Thyroid gland (tissue), 4 donors: ENCODE measurements at regions not wholly inside any gene's neighbourhood (a gene's known extent, or its start where the extent isn't known, plus 50 kb on each side); places are given as distances from the start of the nearest gene placed in this dataset.
"Not testable (repeated sequence)": the region's sequence is repeated elsewhere in the genome, so short reads cannot be mapped to it uniquely, and the experiment has no call there.

Experiments used
- DNase-seq, 2 donors: peaks; one replicate each; pipeline ENCODE4 v3.0.0-alpha.2; 2019
- H3K27ac ChIP-seq, 3 donors: fragments of 200-600 bp; sonication (generic); 1 replicate in 2 of 3; 2 replicates in 1 of 3; pipeline ENCODE4 v1.5.1; 2016 to 2019; ENCODE audit warnings: mild to moderate bottlenecking in 1 of 3, moderate library complexity in 1 of 3
- H3K27me3 ChIP-seq: fragments of 200-600 bp; sonication (generic); one replicate; pipeline ENCODE4 v1.5.1; 2019
- H3K36me3 ChIP-seq, 2 donors: fragments of 200-600 bp; sonication (generic); one replicate each; pipeline ENCODE4 v1.5.1; 2016 to 2019
- H3K4me1 ChIP-seq, 2 donors: fragments of 200-600 bp; sonication (generic); one replicate each; pipeline ENCODE4 v1.5.1; 2017 to 2019
- H3K4me3 ChIP-seq, 3 donors: fragments of 200-600 bp; sonication (generic); replicated peaks in 1 of 3; 1 replicate in 2 of 3; 2 replicates in 1 of 3; pipeline ENCODE4 v1.5.1; 2016; ENCODE audit warnings: mild to moderate bottlenecking in 1 of 3
- H3K9me3 ChIP-seq: fragments of 200-600 bp; sonication (generic); one replicate; pipeline ENCODE4 v1.5.1; 2017
- CTCF ChIP-seq, 6 experiments: fragments of 200-600 bp in 3 of 6; fragments of 450-650 bp in 3 of 6; sonication (generic) in 3 of 6; IDR thresholded peaks; one replicate each; pipeline ENCODE4 v1.5.1; 2016 to 2019; ENCODE audit warnings: antibody characterized with exemption in 6 of 6, mild to moderate bottlenecking in 2 of 6, inconsistent platforms in 1 of 6, moderate library complexity in 1 of 6
- POLR2A ChIP-seq, 2 donors: fragments of 450-650 bp; IDR thresholded peaks; one replicate each; pipeline ENCODE4 v1.6.1; 2017; ENCODE audit warnings: antibody characterized with exemption in 2 of 2, mild to moderate bottlenecking in 2 of 2, moderate library complexity in 1 of 2
- WGBS, 2 donors: methylation state at CpG; one replicate each; pipeline ENCODE4 v1.1.5; 2017; 5-methylcytosine and 5-hydroxymethylcytosine counted together
- intact Hi-C: fragments of 100-400 bp; cut with DNase I; formaldehyde crosslinking; loops from one replicate; pipeline ENCODE4 v1.15.1; 2023

- TF ChIP-seq CTCF (IDR thresholded peaks at IDR 0.05) (no peak), POLR2A (IDR thresholded peaks at IDR 0.05) (no peak)
- Histone ChIP-seq H3K27ac (no peak overlapping the region), H3K4me1 (no peaks in the 10 kb centered on the region), H3K9me3 (no peaks in the 10 kb centered on the region), H3K27me3 (no peaks in the 10 kb centered on the region), H3K36me3 (no peaks in the 10 kb centered on the region), H3K4me3 (no peak overlapping the region)
- DNase-seq = no peak
- intact Hi-C loops = no loop called here
- 93 to 95% methylated on average over 1 of the region's 1 CpG for WGBS, 2 donors
Observed at GRCh38 chr11:35046681-35047080, 92.3 kb upstream of the CD44 start.

DNA sequence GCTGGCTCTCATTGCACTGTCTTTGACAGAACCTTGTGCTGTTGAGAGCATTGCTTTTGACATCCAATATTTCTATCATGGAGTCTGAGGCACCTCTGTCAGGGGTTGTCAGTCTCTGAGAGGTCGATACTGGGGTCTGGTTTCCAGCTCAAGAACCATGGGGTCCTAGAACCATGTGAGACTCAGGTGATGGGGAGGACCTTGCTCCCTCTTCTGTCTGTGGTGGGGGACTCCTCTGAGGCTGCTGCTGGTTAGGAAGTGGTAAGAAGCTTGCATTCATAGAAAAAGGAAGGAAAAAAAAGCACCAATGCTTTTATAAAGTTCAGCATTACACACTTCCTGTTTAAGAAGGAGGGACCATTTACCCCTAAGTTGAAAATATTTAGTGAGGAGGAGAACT, 91.8 kb upstream of the CD44 start:
- Histone ChIP-seq H3K4me1 (no peaks in the 10 kb centered on the region), H3K36me3 (no peaks in the 10 kb centered on the region), H3K9me3 (no peaks in the 10 kb centered on the region), H3K27me3 (no peaks in the 10 kb centered on the region), H3K4me3 (no peak overlapping the region), H3K27ac (no peak overlapping the region)
- TF ChIP-seq POLR2A (IDR thresholded peaks at IDR 0.05) (no peak), CTCF (IDR thresholded peaks at IDR 0.05) (no peak)
- intact Hi-C loops = no loop called here
- 92 to 93% methylated on average over 1 of the region's 1 CpG for WGBS, 2 donors
- no peak for DNase-seq

DNA sequence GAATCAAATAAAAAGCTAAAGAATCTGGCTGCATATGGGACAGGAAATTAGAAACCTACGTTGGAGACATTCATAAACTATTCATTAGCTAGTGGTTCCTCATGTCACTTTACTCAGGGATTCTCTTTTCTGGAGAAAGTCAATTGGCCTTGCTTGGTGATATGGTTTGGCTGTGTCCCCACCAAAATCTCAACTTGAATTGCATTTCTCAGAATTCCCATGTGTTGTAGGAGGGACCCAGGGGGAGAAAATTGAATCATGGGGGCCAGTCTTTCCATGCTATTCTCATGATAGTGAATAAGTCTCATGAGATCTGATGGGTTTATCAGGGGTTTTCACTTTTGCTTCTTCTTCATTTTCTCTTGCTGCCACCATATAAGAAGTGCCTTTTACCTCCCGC, 91.2 kb upstream of the CD44 start:
- TF ChIP-seq CTCF (IDR thresholded peaks at IDR 0.05) = no peak
- TF ChIP-seq POLR2A (IDR thresholded peaks at IDR 0.05) = no peak
- Histone ChIP-seq H3K27me3 (no peaks in the 10 kb centered on the region), H3K4me3 (no peak overlapping the region), H3K9me3 (no peaks in the 10 kb centered on the region), H3K36me3 (no peaks in the 10 kb centered on the region), H3K4me1 (no peaks in the 10 kb centered on the region), H3K27ac (no peak overlapping the region)
- WGBS, 2 donors = 86 to 89% methylated on average over 2 of the region's 2 CpGs
- intact Hi-C loops = no loop called here
- no peak for DNase-seq

DNA sequence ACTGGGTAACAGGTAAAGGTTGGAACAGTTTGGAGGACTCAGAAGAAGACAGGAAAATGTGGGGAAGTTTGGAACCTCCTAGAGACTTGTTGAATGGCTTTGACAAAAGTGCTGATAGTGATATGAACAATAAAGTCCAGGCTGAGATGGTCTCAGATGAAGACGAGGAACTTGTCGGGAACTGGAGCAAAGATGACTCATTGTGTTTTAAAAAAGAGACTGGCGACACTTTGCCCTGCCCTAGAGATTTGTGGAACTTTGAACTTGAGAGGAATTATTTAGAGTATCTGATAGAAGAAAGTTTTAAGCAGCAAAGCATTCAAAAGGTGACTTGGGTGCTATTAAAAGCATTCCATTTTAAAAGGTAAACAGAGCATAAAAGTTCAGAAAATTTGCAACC, 90.6 kb upstream of the CD44 start:
- H3K4me1 ChIP-seq, DNase-seq, H3K27me3 ChIP-seq, H3K4me3 ChIP-seq, H3K36me3 ChIP-seq, H3K9me3 ChIP-seq, intact Hi-C loops, H3K27ac ChIP-seq: not testable (repeated sequence)
- 57 to 86% methylated on average over 3 of the region's 3 CpGs for WGBS, 2 donors

DNA sequence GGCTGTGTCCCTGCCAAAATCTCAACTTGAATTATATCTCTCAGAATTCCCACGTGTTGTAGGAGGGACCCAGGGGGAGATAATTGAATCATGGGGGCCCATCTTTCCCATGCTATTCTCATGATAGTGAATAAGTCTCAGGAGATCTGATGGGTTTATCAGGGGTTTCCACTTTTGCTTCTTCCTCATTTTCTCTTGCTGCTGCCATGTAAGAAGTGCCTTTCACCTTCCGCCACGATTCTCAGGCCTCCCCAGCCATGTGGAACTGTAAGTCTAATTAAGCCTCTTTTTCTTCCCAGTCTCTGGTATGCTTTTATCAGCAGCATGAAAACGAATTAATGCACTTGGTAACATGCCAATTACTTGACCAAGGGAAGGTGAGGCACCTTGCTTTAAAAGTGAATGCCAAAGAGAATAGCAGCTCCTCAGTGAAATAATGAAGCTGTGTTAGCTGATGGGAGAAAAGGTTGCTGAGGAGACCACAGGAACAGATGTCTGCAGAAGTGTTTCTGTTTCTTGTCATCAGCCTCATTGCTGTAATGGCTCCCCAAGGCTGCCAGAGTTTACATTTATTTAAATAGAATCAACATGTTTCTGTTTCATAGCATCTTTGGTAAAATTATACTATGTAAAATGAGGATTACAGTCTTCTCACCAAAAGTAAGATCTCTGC, 89.0 kb upstream of the CD44 start:
- Histone ChIP-seq H3K4me3 (no peak overlapping the region), H3K9me3 (no peaks in the 10 kb centered on the region), H3K4me1 (no peaks in the 10 kb centered on the region), H3K27me3 (no peaks in the 10 kb centered on the region), H3K36me3 (no peaks in the 10 kb centered on the region), H3K27ac (no peak overlapping the region)
- TF ChIP-seq CTCF (IDR thresholded peaks at IDR 0.05) (no peak), POLR2A (IDR thresholded peaks at IDR 0.05) (no peak)
- WGBS, 2 donors = 73 to 77% methylated on average over 4 of the region's 4 CpGs
- no peak for DNase-seq
- intact Hi-C loops = no loop called here
